ENCODE measurements at regions not wholly inside any gene's neighbourhood (a gene's known extent, or its start where the extent isn't known, plus 50 kb on each side); places are given as distances from the start of the nearest gene placed in this dataset.

DNA sequence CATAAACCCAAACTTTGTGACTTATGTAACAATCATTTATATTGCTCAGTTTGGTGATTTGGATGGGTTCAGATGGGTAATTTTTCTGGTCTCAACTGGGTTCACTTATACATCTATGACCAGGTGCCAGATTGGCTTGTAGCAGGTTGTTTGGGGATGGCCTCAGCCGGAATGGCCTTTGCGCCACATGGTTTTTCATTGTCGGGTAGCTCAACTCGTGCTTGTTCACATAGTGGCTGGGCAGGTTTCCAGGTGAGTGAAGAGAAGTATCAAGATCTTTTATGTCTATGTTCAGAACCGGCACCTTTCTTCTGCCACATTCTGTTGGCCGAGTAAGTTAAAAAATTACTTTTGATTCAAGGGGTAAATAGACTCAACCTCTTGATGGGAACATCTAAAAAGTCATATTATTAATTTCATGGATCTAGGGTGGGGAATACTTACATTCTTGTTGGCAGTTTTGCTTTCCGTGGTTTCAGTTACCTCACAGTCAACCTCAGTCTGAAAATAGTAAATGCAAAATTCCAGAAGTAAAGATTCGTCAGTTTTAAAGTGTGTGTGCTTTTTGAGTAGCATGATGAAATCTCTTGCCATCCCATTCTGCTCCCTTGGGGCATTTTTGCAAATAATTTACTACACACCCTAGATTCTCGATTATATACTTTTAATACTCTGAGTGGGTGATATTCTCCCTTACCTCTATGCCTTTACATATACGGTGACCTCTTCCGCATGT is 745.7 kb upstream of the CCDC54 start:
- TF ChIP-seq, protein P1, sequence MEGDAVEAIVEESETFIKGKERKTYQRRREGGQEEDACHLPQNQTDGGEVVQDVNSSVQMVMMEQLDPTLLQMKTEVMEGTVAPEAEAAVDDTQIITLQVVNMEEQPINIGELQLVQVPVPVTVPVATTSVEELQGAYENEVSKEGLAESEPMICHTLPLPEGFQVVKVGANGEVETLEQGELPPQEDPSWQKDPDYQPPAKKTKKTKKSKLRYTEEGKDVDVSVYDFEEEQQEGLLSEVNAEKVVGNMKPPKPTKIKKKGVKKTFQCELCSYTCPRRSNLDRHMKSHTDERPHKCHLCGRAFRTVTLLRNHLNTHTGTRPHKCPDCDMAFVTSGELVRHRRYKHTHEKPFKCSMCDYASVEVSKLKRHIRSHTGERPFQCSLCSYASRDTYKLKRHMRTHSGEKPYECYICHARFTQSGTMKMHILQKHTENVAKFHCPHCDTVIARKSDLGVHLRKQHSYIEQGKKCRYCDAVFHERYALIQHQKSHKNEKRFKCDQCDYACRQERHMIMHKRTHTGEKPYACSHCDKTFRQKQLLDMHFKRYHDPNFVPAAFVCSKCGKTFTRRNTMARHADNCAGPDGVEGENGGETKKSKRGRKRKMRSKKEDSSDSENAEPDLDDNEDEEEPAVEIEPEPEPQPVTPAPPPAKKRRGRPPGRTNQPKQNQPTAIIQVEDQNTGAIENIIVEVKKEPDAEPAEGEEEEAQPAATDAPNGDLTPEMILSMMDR (IDR thresholded peaks at IDR 0.05) = no peak
- TF ChIP-seq POLR2A (IDR thresholded peaks at IDR 0.05) = no peak
- no peak for DNase-seq
- Histone ChIP-seq H3K27me3 (no peaks in the 10 kb centered on the region), H3K27ac (no peak overlapping the region), H3K4me1 (no peaks in the 10 kb centered on the region), H3K9me3 (no peaks in the 10 kb centered on the region), H3K4me3 (no peak overlapping the region), H3K36me3 (no peaks in the 10 kb centered on the region)

DNA sequence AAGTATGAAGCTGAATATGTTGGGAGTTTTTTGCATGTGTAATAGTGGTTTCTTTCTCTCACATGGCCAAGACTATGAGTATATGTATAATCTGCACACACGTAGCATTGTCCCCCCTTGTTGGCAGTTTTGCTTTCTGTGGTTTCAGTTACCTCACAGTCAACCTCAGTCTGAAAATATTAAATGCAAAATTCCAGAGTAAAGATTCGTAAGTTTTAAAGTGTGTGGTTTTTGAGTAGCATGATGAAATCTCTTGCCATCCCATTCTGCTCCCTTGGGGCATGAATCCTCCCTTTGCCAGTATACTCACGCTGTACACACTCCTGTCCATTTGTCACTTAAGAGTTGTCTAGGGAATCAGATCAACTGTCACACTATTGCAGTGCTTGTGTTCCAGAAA is 742.0 kb upstream of the CCDC54 start:
- Histone ChIP-seq H3K36me3 (no peaks in the 10 kb centered on the region), H3K4me1 (no peaks in the 10 kb centered on the region), H3K27ac (no peak overlapping the region), H3K4me3 (no peak overlapping the region), H3K9me3 (no peaks in the 10 kb centered on the region), H3K27me3 (no peaks in the 10 kb centered on the region)
- no peak for DNase-seq
- TF ChIP-seq POLR2A (IDR thresholded peaks at IDR 0.05) = no peak
- TF ChIP-seq, protein P1 (IDR thresholded peaks at IDR 0.05) = no peak

DNA sequence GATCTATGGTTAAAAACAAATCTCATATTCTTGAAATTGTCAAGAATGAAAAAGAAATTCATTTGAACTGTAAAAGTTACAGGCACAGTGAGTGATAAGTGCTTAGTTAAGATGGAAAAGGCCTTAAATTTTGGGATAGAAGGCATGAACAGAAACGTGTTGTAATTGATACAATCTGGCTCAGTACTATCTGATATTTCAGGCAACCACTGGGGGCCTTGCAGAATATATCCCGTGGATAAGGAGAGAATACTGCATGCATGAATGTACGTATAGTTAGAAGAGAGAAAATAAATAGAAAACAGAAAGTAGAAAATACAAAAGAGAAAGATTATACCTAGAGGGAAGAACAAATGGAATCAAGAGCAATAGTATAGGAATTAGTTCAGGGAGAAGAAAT is 741.4 kb upstream of the CCDC54 start:
- TF ChIP-seq POLR2A (IDR thresholded peaks at IDR 0.05) = no peak
- TF ChIP-seq, protein P1 (IDR thresholded peaks at IDR 0.05) = no peak

GRCh38 chr3:106640353-106640752 is 736.9 kb upstream of the CCDC54 start:
- no peak overlapping the region for H3K4me3 ChIP-seq

More for the DNA sequence above, 741.4 kb upstream of the CCDC54 start:
- H3K4me1 ChIP-seq = no peaks in the 10 kb centered on the region
- no peak for DNase-seq
- no peaks in the 10 kb centered on the region for H3K27me3 ChIP-seq
- H3K27ac ChIP-seq = no peak overlapping the region
- H3K4me3 ChIP-seq = no peak overlapping the region
- H3K9me3 ChIP-seq = no peaks in the 10 kb centered on the region
- H3K36me3 ChIP-seq = no peaks in the 10 kb centered on the region

DNA sequence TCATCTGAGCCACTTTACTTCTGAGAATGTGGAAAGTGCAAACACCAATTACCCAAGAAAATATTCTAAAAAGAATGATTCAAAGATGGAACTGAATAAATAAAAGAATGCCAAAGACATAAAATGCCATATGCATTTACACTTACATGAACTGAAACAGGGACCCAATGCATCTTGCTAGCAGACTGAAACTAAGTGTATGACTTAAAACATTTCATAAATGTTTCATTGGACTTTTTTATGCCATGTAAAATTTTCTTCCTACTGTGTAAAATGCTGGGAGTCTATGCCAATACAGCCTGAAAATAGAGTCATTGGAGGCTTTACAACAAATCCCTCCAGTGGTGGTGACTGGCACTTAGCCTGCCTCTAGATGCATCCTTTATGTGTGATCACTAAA is 735.1 kb upstream of the CCDC54 start:
- no peak for TF ChIP-seq POLR2A (IDR thresholded peaks at IDR 0.05)
- TF ChIP-seq, protein P1 (IDR thresholded peaks at IDR 0.05) = no peak
- Histone ChIP-seq H3K27me3 (no peaks in the 10 kb centered on the region), H3K4me1 (no peaks in the 10 kb centered on the region), H3K9me3 (no peaks in the 10 kb centered on the region), H3K27ac (no peak overlapping the region), H3K36me3 (no peaks in the 10 kb centered on the region), H3K4me3 (no peak overlapping the region)
- DNase-seq = no peak

More at GRCh38 chr3:106640353-106640752, 736.9 kb upstream of the CCDC54 start:
- no peak for DNase-seq
- Histone ChIP-seq H3K9me3 (no peaks in the 10 kb centered on the region), H3K27me3 (no peaks in the 10 kb centered on the region), H3K27ac (no peak overlapping the region), H3K36me3 (no peaks in the 10 kb centered on the region), H3K4me1 (no peaks in the 10 kb centered on the region)
- TF ChIP-seq POLR2A (IDR thresholded peaks at IDR 0.05) = no peak
- TF ChIP-seq, protein P1 (IDR thresholded peaks at IDR 0.05) = no peak

Measured in Peyer's patch (tissue), 4 donors.